GM23338 (cell line): ENCODE measurements at regions not wholly inside any gene's neighbourhood (a gene's known extent, or its start where the extent isn't known, plus 50 kb on each side); places are given as distances from the start of the nearest gene placed in this dataset.

Source experiments
- CREB1 ChIP-seq: fragments of 250-450 bp; sonication (Bioruptor Pico); IDR thresholded peaks from 2 replicates; pipeline ENCODE4 v1.5.0; 2020; ENCODE audit warnings: low read depth, mild to moderate bottlenecking, moderate library complexity
- EZH2 ChIP-seq: fragments of 200-600 bp; sonication (generic); IDR thresholded peaks from one replicate; pipeline ENCODE4 v1.8.0; 2017; ENCODE audit warnings: antibody characterized with exemption, mild to moderate bottlenecking, low read depth; ENCODE audit not compliant: unreplicated experiment
- POLR2AphosphoS5 ChIP-seq: IDR thresholded peaks from 2 replicates; pipeline ENCODE4 v1.6.1; 2016; ENCODE audit warnings: antibody characterized with exemption, low read depth
- STAT1 ChIP-seq: IDR thresholded peaks from one replicate; pipeline ENCODE4 v1.6.1; 2016; ENCODE audit warnings: antibody characterized with exemption; ENCODE audit not compliant: unreplicated experiment
- TF ChIP-seq, protein P1 (sequence below), 2 experiments: fragments of 200-600 bp in 1 of 2; sonication (generic) in 1 of 2; conservative IDR thresholded peaks; 2 replicates each; pipeline versions ENCODE4 v1.5.1 to v1.6.1; 2016 to 2017; ENCODE audit warnings: antibody characterized with exemption in 2 of 2, low read depth in 2 of 2, mild to moderate bottlenecking in 2 of 2, moderate library complexity in 1 of 2

DNA sequence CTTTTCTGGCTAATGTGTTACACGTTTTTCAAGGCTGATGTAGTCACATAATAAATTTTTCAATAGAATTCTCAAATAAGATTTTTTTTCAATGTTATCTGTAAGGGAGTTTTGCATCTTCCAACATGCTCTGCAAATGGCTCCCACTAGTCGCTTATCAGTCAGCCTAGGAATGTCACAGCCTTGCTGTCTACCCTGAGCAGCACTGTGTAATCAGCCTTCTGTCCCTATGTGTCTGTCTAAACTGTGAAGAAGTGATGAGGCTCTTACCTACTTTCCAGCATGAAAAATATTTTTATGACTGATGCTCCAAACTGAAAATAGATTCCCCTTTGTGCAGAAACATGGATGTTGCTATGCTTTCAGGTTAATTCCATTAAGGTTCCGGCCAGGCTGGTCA is 75.1 kb upstream of the FAM216B start:
- TF ChIP-seq, protein P1, sequence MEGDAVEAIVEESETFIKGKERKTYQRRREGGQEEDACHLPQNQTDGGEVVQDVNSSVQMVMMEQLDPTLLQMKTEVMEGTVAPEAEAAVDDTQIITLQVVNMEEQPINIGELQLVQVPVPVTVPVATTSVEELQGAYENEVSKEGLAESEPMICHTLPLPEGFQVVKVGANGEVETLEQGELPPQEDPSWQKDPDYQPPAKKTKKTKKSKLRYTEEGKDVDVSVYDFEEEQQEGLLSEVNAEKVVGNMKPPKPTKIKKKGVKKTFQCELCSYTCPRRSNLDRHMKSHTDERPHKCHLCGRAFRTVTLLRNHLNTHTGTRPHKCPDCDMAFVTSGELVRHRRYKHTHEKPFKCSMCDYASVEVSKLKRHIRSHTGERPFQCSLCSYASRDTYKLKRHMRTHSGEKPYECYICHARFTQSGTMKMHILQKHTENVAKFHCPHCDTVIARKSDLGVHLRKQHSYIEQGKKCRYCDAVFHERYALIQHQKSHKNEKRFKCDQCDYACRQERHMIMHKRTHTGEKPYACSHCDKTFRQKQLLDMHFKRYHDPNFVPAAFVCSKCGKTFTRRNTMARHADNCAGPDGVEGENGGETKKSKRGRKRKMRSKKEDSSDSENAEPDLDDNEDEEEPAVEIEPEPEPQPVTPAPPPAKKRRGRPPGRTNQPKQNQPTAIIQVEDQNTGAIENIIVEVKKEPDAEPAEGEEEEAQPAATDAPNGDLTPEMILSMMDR (conservative IDR thresholded peaks at IDR 0.05; ENCODE audit: low read depth in 2 of 2), result no peak
- TF ChIP-seq EZH2 (no peak), CREB1 (CRISPR knock-in tag) (no peak), STAT1 (no peak), POLR2AphosphoS5 (no peak)
